ENCODE measurements at regions not wholly inside any gene's neighbourhood (a gene's known extent, or its start where the extent isn't known, plus 50 kb on each side); places are given as distances from the start of the nearest gene placed in this dataset.

DNA sequence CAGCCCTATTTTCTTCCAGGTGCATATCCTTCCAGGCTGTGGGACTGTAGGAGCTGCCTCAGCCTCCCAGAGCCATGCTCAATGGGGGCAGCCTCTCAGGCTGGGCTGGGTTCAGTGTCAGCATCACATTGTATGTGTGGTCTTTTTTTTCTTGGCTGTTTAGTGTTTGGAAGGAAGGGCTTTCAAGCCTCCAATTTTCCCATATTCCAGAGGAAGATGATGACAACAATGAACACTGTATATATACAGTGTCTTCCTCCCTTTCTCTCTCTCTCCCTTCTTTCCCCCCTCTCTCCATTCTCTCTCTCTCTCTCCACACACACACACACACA, 326.4 kb downstream of the DYSF start:
- no peak overlapping the region for H3K4me2 ChIP-seq (ENCODE audit: low read length)
- H3K27me3 ChIP-seq (ENCODE audit: low read depth, low read length), result peaks cover 12% of the 10 kb centered on the region; the same call in 1 of the 2 replicates
- no peak for TF ChIP-seq EZH2phosphoT487 (IDR thresholded peaks at IDR 0.05; ENCODE audit: low read depth)
- TF ChIP-seq, protein P1, sequence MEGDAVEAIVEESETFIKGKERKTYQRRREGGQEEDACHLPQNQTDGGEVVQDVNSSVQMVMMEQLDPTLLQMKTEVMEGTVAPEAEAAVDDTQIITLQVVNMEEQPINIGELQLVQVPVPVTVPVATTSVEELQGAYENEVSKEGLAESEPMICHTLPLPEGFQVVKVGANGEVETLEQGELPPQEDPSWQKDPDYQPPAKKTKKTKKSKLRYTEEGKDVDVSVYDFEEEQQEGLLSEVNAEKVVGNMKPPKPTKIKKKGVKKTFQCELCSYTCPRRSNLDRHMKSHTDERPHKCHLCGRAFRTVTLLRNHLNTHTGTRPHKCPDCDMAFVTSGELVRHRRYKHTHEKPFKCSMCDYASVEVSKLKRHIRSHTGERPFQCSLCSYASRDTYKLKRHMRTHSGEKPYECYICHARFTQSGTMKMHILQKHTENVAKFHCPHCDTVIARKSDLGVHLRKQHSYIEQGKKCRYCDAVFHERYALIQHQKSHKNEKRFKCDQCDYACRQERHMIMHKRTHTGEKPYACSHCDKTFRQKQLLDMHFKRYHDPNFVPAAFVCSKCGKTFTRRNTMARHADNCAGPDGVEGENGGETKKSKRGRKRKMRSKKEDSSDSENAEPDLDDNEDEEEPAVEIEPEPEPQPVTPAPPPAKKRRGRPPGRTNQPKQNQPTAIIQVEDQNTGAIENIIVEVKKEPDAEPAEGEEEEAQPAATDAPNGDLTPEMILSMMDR (IDR thresholded peaks at IDR 0.05; ENCODE audit: low read depth, low read length), result no peak
- no peak overlapping the region for H3K27ac ChIP-seq (ENCODE audit: low read length)
- H3K4me1 ChIP-seq (ENCODE audit: low read length), result no peaks in the 10 kb centered on the region
- no peaks in the 10 kb centered on the region for H3K9me3 ChIP-seq (ENCODE audit: insufficient read depth, low read length)
- no peaks in the 10 kb centered on the region for H4K20me1 ChIP-seq (ENCODE audit: insufficient read depth, low read length)
- no peaks in the 10 kb centered on the region for H3K79me2 ChIP-seq (ENCODE audit: low read length)
- H3K36me3 ChIP-seq (replicated peaks; ENCODE audit: low read depth, low read length), result no peaks in the 10 kb centered on the region
- H3K4me3 ChIP-seq (ENCODE audit: low read length), result no peak overlapping the region
- no peak overlapping the region for H3K9ac ChIP-seq (ENCODE audit: low read length)
- H2AFZ ChIP-seq (ENCODE audit: low read depth, low read length), result no peak overlapping the region

DNA sequence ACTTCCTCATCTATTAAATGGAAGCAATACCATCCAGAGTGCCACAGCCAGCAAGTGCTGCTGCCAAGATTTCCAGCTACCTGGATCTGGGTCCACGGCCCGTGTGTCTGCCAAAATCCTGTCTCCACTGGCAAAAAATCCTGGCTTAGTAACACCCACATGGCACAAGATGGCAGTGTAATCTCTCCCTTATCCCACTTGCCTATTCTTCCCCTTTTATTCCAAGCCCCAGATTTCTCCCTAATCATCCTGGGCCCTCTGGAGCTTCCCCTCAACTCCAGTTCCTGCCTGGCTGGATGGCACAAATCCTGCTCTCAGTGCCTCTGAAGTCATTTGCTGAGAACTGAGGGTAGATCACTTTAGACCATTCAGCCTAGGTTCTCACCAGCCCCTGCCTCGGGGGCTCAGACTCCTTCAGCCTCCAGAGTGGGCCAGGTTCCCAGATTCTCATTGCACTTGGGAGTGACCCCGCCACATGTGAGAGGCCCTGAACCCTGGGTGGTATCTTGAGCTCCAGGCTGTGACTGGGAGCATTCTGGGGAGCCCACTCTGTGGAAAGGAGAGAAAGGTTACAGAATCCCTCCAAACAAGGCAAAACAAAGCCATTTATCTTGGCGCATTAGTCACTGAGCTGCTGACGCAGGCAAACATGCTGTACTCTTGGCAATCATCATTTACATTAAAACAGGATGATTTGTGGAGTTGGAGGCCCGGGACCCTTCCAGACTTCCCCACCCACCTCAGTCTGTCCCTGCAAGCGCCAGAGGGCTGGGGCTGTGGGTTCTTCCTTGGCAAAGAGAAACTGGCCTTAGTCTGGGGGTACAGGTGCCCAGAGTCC, 325.8 kb downstream of the DYSF start:
- Histone ChIP-seq H3K27ac (ENCODE audit: low read length) (no peak overlapping the region), H3K36me3 (replicated peaks; ENCODE audit: low read depth, low read length) (no peaks in the 10 kb centered on the region), H2AFZ (ENCODE audit: low read depth, low read length) (no peak overlapping the region)

DNA sequence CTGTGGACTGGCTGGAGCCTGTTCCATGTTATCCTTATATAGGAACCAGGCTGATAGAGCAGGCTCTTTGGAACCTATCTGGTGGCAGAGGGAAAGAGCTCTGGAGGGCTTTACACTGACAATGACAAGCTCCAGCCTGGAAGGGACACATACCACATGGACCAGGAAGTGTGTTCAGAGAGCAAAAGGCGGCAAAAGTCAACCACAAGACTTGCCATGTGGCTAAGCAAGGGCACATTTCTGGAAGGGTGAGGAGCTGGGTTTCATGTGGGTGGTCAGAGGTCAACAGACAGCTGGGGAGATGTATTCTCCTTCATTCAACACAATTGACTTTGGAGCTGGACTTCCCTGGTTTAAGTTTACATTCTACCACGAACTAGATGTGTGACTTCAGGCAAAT, 325.2 kb downstream of the DYSF start:
- TF ChIP-seq, protein P1 (IDR thresholded peaks at IDR 0.05; ENCODE audit: low read depth, low read length), result no peak
- no peak for TF ChIP-seq EZH2phosphoT487 (IDR thresholded peaks at IDR 0.05; ENCODE audit: low read depth)
- Histone ChIP-seq H3K27me3 (ENCODE audit: low read depth, low read length) (peaks cover 12% of the 10 kb centered on the region; the same call in 1 of the 2 replicates), H3K4me2 (ENCODE audit: low read length) (no peak overlapping the region), H3K4me1 (ENCODE audit: low read length) (no peaks in the 10 kb centered on the region), H2AFZ (ENCODE audit: low read depth, low read length) (no peak overlapping the region), H3K9ac (ENCODE audit: low read length) (no peak overlapping the region), H3K27ac (ENCODE audit: low read length) (no peak overlapping the region), H3K79me2 (ENCODE audit: low read length) (no peaks in the 10 kb centered on the region), H3K9me3 (ENCODE audit: insufficient read depth, low read length) (no peaks in the 10 kb centered on the region), H3K36me3 (replicated peaks; ENCODE audit: low read depth, low read length) (no peaks in the 10 kb centered on the region), H3K4me3 (ENCODE audit: low read length) (no peak overlapping the region), H4K20me1 (ENCODE audit: insufficient read depth, low read length) (no peaks in the 10 kb centered on the region)

More for the DNA sequence above, 325.8 kb downstream of the DYSF start:
- Histone ChIP-seq H3K79me2 (ENCODE audit: low read length) (no peaks in the 10 kb centered on the region), H3K9me3 (ENCODE audit: insufficient read depth, low read length) (no peaks in the 10 kb centered on the region), H3K9ac (ENCODE audit: low read length) (no peak overlapping the region), H3K4me2 (ENCODE audit: low read length) (no peak overlapping the region), H3K27me3 (ENCODE audit: low read depth, low read length) (peaks cover 12% of the 10 kb centered on the region; the same call in 1 of the 2 replicates), H3K4me3 (ENCODE audit: low read length) (no peak overlapping the region), H3K4me1 (ENCODE audit: low read length) (no peaks in the 10 kb centered on the region), H4K20me1 (ENCODE audit: insufficient read depth, low read length) (no peaks in the 10 kb centered on the region)
- TF ChIP-seq EZH2phosphoT487 (IDR thresholded peaks at IDR 0.05; ENCODE audit: low read depth), result no peak
- TF ChIP-seq, protein P1 (IDR thresholded peaks at IDR 0.05; ENCODE audit: low read depth, low read length), result peak; percentile 18; the same call in 1 of the 2 replicates

DNA sequence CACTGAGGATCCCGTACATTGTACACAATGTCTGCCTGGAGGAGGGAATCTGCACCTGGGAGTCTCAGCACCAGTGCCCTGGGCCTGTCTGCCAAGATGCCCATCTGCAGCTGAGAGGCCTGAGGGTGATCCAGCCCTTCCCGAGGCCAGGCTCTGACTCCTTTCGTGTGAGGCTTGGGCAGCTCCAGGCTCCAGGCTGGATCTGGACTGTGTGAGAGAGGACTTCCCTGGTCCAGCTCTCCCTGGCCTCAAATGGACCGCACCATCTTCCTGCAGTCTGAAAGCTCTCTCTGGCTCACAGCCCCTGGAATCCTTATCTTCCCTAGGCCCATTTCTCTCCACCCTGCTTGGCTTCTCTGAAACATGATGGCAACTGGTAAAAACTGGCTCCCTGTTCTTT, 324.6 kb downstream of the DYSF start:
- no peaks in the 10 kb centered on the region for H3K9me3 ChIP-seq (ENCODE audit: insufficient read depth, low read length)
- H3K9ac ChIP-seq (ENCODE audit: low read length), result no peak overlapping the region
- H3K4me3 ChIP-seq (ENCODE audit: low read length), result no peak overlapping the region
- H3K36me3 ChIP-seq (replicated peaks; ENCODE audit: low read depth, low read length), result no peaks in the 10 kb centered on the region
- no peaks in the 10 kb centered on the region for H4K20me1 ChIP-seq (ENCODE audit: insufficient read depth, low read length)
- no peak overlapping the region for H3K27ac ChIP-seq (ENCODE audit: low read length)
- peaks cover 7% of the 10 kb centered on the region; the same call in 1 of the 2 replicates for H3K27me3 ChIP-seq (ENCODE audit: low read depth, low read length)
- no peaks in the 10 kb centered on the region for H3K4me1 ChIP-seq (ENCODE audit: low read length)
- no peak for TF ChIP-seq EZH2phosphoT487 (IDR thresholded peaks at IDR 0.05; ENCODE audit: low read depth)
- H3K79me2 ChIP-seq (ENCODE audit: low read length), result no peaks in the 10 kb centered on the region
- H2AFZ ChIP-seq (ENCODE audit: low read depth, low read length), result no peak overlapping the region
- H3K4me2 ChIP-seq (ENCODE audit: low read length), result no peak overlapping the region
